Endodermal cell (in vitro differentiated cells): ENCODE measurements at regions not wholly inside any gene's neighbourhood (a gene's known extent, or its start where the extent isn't known, plus 50 kb on each side); places are given as distances from the start of the nearest gene placed in this dataset.

ENCODE experiments used
- DNase-seq: peaks from one replicate; pipeline ENCODE4 v3.0.0-alpha.2; 2017
- H3K27ac ChIP-seq: 2 replicates; pipeline ENCODE4 v1.5.1; 2013; ENCODE audit warnings: mild to moderate bottlenecking, low read depth, low read length, moderate library complexity
- H3K27me3 ChIP-seq: 2 replicates; pipeline ENCODE4 v1.6.1; 2013; ENCODE audit warnings: mild to moderate bottlenecking, low read length, moderate library complexity; ENCODE audit not compliant: insufficient read depth, control insufficient read depth, poor library complexity, severe bottlenecking
- H3K36me3 ChIP-seq: 2 replicates; pipeline ENCODE4 v1.7.0; 2013; ENCODE audit warnings: mild to moderate bottlenecking, low read length, moderate library complexity; ENCODE audit not compliant: control insufficient read depth, insufficient read depth
- H3K4me1 ChIP-seq: one replicate; pipeline ENCODE4 v1.7.0; 2013; ENCODE audit warnings: low read length; ENCODE audit not compliant: control insufficient read depth, insufficient read depth
- H3K4me3 ChIP-seq: 2 replicates; pipeline ENCODE4 v1.5.1; 2013; ENCODE audit warnings: mild to moderate bottlenecking, low read length, moderate library complexity
- H3K9ac ChIP-seq: 2 replicates; pipeline ENCODE4 v1.6.1; 2013; ENCODE audit warnings: mild to moderate bottlenecking, low read length, moderate library complexity; ENCODE audit not compliant: poor library complexity, severe bottlenecking; ENCODE audit errors: extremely low read depth
- H3K9me3 ChIP-seq: 2 replicates; pipeline ENCODE4 v1.6.1; 2013; ENCODE audit warnings: mild to moderate bottlenecking, low read length, moderate library complexity; ENCODE audit not compliant: control insufficient read depth
- H3K27ac Mint-ChIP-seq: 2 replicates; pipeline ENCODE4 v1.8.0; 2020; ENCODE audit warnings: mixed read lengths
- H3K27me3 Mint-ChIP-seq: 2 replicates; pipeline ENCODE4 v1.8.0; 2021; ENCODE audit warnings: mild to moderate bottlenecking, mixed read lengths; ENCODE audit not compliant: insufficient read depth
- H3K36me3 Mint-ChIP-seq: 2 replicates; pipeline ENCODE4 v1.8.0; 2020; ENCODE audit warnings: low read depth, mixed read lengths
- H3K4me1 Mint-ChIP-seq: 2 replicates; pipeline ENCODE4 v1.8.0; 2020; ENCODE audit warnings: mixed read lengths
- H3K4me3 Mint-ChIP-seq: 2 replicates; pipeline ENCODE4 v1.8.0; 2020; ENCODE audit warnings: mild to moderate bottlenecking, moderate library complexity, mixed read lengths
- H3K9me3 Mint-ChIP-seq: 2 replicates; pipeline ENCODE4 v1.8.0; 2020; ENCODE audit warnings: mild to moderate bottlenecking, mixed read lengths
- WGBS, 2 experiments: methylation state at CpG; one replicate each; pipeline versions ENCODE4 v1.1.5 to v1.1.7; 2013; ENCODE audit warnings: missing lambda C conversion rate in 2 of 2, mixed read lengths in 1 of 2; ENCODE audit not compliant: insufficient coverage in 1 of 2, insufficient read length in 1 of 2; 5-methylcytosine and 5-hydroxymethylcytosine counted together
- TF ChIP-seq, protein P1 (sequence below): fragments of 200-600 bp; sonication (generic); conservative IDR thresholded peaks from 2 replicates; pipeline ENCODE4 v1.5.0; 2021; ENCODE audit warnings: antibody characterized with exemption, mild to moderate bottlenecking

DNA sequence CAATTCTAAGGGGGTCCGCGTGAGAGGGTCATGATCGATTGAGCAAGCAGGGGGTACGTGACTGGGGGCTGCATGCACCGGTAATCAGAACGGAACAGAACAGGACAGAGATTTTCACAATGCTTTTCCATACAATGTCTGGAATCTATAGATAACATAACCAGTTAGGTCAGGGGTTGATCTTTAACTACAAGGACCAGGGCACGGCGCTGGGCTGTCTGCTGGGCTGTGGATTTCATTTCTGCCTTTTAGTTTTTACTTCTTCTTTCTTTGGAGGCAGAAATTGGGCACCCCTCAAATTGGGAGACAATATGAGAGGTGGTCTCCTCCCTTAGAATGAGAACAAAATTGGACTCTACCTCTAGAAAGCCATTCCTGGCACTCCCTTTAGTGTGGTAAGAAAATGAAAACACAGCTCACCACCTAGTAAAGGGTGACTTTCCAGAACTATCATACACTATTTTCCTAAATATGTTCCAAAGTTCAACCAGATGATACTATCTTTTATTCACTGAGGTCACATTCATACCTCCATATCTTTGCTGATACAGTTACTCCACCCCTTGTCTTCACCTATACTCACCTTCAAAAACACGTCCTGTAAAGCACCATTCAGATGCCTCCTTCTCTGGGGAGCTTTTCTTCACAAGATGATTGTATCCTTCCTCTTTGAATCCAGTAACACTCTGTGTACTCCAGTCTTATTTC is 1058.3 kb upstream of the SLIT2 start:
- H3K36me3 ChIP-seq = no peaks in the 10 kb centered on the region
- H3K27me3 ChIP-seq = no peaks in the 10 kb centered on the region
- TF ChIP-seq, protein P1, sequence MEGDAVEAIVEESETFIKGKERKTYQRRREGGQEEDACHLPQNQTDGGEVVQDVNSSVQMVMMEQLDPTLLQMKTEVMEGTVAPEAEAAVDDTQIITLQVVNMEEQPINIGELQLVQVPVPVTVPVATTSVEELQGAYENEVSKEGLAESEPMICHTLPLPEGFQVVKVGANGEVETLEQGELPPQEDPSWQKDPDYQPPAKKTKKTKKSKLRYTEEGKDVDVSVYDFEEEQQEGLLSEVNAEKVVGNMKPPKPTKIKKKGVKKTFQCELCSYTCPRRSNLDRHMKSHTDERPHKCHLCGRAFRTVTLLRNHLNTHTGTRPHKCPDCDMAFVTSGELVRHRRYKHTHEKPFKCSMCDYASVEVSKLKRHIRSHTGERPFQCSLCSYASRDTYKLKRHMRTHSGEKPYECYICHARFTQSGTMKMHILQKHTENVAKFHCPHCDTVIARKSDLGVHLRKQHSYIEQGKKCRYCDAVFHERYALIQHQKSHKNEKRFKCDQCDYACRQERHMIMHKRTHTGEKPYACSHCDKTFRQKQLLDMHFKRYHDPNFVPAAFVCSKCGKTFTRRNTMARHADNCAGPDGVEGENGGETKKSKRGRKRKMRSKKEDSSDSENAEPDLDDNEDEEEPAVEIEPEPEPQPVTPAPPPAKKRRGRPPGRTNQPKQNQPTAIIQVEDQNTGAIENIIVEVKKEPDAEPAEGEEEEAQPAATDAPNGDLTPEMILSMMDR = no peak
- H3K4me1 ChIP-seq = no peaks in the 10 kb centered on the region
- Mint-ChIP-seq H3K36me3 (no peaks in the 10 kb centered on the region), H3K4me3 (no peak overlapping the region), H3K27ac (no peak overlapping the region), H3K9me3 (peaks cover 7% of the 10 kb centered on the region), H3K27me3 (no peaks in the 10 kb centered on the region), H3K4me1 (peaks cover 27% of the 10 kb centered on the region)
- H3K27ac ChIP-seq = no peak overlapping the region
- H3K9ac ChIP-seq = no peak overlapping the region
- DNase-seq = no peak
- WGBS, 2 experiments = 85 to 89% methylated on average over 1 to 9 of the region's 9 CpGs
- H3K4me3 ChIP-seq = no peak overlapping the region
- H3K9me3 ChIP-seq = no peaks in the 10 kb centered on the region

DNA sequence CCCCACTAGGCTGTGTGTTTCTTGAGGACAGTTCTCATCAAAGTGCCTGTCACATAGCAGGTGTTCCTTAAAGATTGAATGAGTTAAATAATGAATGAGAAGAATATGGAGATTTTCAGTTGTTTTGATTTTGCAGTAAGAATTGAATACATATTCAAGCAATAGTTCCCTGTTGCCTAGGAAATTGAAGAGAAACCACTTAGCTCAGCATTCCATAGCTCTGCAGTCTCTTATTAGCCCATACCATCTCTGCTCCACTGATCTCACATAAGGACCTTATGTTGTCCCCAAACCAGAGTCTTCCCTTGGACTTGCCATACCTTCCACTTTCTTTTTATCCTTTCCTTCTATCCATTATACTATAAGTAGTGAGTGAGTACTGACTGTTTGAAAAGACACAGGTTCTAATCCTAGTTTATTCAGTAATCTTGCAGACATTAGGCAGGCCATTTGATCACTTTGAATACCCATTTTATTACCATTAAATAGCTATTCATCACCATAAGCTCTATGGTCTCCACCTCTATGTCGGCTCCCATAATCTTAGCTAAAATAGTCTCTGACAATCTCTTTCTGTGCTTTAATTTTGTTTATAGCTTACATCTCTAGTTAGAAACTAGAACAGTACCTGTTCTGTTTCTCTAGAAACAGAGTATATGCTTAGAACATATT is 1059.6 kb upstream of the SLIT2 start:
- Histone ChIP-seq H3K4me3 (no peak overlapping the region), H3K36me3 (no peaks in the 10 kb centered on the region), H3K9me3 (no peaks in the 10 kb centered on the region), H3K9ac (no peak overlapping the region), H3K27me3 (no peaks in the 10 kb centered on the region), H3K4me1 (no peaks in the 10 kb centered on the region), H3K27ac (no peak overlapping the region)
- no peak for DNase-seq
- Mint-ChIP-seq H3K27ac (no peak overlapping the region), H3K9me3 (no peaks in the 10 kb centered on the region), H3K4me1 (peaks cover 33% of the 10 kb centered on the region), H3K27me3 (no peaks in the 10 kb centered on the region), H3K4me3 (no peak overlapping the region), H3K36me3 (no peaks in the 10 kb centered on the region)
- TF ChIP-seq, protein P1 = no peak
- WGBS, 2 experiments = 83% methylated on average over 1 of the region's 1 CpG; no CpG with 5 or more reads in 1 of the 2 experiments

DNA sequence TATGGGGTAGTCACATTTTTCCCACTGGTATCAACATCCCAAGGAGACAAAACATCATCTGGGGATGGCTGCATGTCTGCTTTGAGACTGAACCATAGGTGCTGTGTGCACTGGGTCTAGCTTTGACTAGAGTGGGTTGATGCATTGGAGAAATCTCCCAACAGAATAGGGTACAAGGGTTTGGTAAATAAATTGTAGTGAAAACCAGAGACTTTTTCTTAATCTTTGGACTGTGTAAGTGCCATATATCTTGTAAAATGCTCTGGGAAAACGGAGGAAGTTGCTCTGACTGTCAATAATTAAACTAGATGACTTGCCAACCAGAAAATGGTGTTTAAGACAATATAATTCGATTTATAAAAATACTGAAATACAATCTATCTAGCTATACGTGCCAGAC is 1064.0 kb upstream of the SLIT2 start:
- no peaks in the 10 kb centered on the region for H3K27me3 Mint-ChIP-seq
- no peak overlapping the region for H3K4me3 Mint-ChIP-seq
- DNase-seq = no peak
- Histone ChIP-seq H3K4me3 (no peak overlapping the region), H3K27ac (no peak overlapping the region), H3K27me3 (no peaks in the 10 kb centered on the region), H3K36me3 (no peaks in the 10 kb centered on the region), H3K9me3 (no peaks in the 10 kb centered on the region), H3K4me1 (no peaks in the 10 kb centered on the region), H3K9ac (no peak overlapping the region)
- 95% methylated on average over 2 of the region's 3 CpGs; no CpG with 5 or more reads in 1 of the 2 experiments for WGBS, 2 experiments
- H3K9me3 Mint-ChIP-seq = no peaks in the 10 kb centered on the region
- TF ChIP-seq, protein P1 = no peak
- peak overlapping the region; percentile 1 for H3K27ac Mint-ChIP-seq
- H3K4me1 Mint-ChIP-seq = peaks cover 6% of the 10 kb centered on the region
- H3K36me3 Mint-ChIP-seq = no peaks in the 10 kb centered on the region
